HCT116 (cell line): ENCODE measurements at regions not wholly inside any gene's neighbourhood (a gene's known extent, or its start where the extent isn't known, plus 50 kb on each side); places are given as distances from the start of the nearest gene placed in this dataset.

Experiments used
- ATAC-seq: fragments of 200-7000 bp; cut with Tn5 transposase; 2 replicates; pipeline ENCODE4 v1.9.1; 2020; ENCODE audit warnings: mild to moderate bottlenecking, moderate library complexity
- BruUV-seq: library from RNA; stranded (reverse); fragments of 400-500 nt; replicated peaks from 2 replicates; lab custom pipeline; 2021; lab: Mats Ljungman, UMichigan
- CTCF ChIA-PET: fragments of 300-600 bp; sonication (Branson Sonifier 250); formaldehyde crosslinking; loops from one replicate; lab custom pipeline; 2021; ENCODE audit warnings: antibody characterized with exemption; lab: Charles Lee
- POLR2A ChIA-PET: fragments of 300-600, 350-600 bp; sonication (Branson Sonifier 250); formaldehyde crosslinking; loops from one replicate; lab custom pipeline; 2021; ENCODE audit warnings: antibody characterized with exemption; lab: Charles Lee
- RAD21 ChIA-PET, 2 experiments: fragments of 300-600 bp; sonication (Branson Sonifier 250); formaldehyde crosslinking; loops; one replicate each; lab custom pipeline; 2023; ENCODE audit warnings: low total read pairs in 2 of 2; ENCODE audit not compliant: uncharacterized antibody in 2 of 2, unreplicated experiment in 2 of 2, low non-redundant PET in 1 of 2; lab: Charles Lee
- DNase-seq: peaks from one replicate; pipeline ENCODE4 v3.0.0-alpha.2; 2010; ENCODE audit warnings: low read depth, low spot score
- H2AFZ ChIP-seq: fragments of 200-600 bp; shearing (Covaris generic), sonication (generic); 2 replicates; pipeline ENCODE4 v1.6.1; 2017; ENCODE audit warnings: low read depth, mixed run types, mixed read lengths, antibody characterized with exemption, low read length; ENCODE audit not compliant: poor library complexity, severe bottlenecking
- H3K27ac ChIP-seq: 2 replicates; pipeline ENCODE4 v1.5.1; 2012; ENCODE audit warnings: low read depth, low read length
- H3K27me3 ChIP-seq: fragments of 200-600 bp; sonication (generic); 2 replicates; pipeline ENCODE4 v1.6.1; 2016; ENCODE audit warnings: mixed run types, low read length, mixed read lengths; ENCODE audit not compliant: insufficient read depth
- H3K36me3 ChIP-seq, 2 experiments: fragments of 200-500 bp in 1 of 2; fragments of 200-600 bp in 1 of 2; sonication (Bioruptor generic) in 1 of 2; sonication (generic) in 1 of 2; 2 replicates each; pipeline versions ENCODE4 v1.5.1 to v1.6.1; 2014 to 2016; ENCODE audit warnings: low read length in 2 of 2, inconsistent platforms in 1 of 2, mixed read lengths in 1 of 2, mixed run types in 1 of 2; ENCODE audit not compliant: insufficient read depth in 2 of 2, control insufficient read depth in 1 of 2
- H3K4me1 ChIP-seq, 2 experiments: fragments of 200-600 bp in 1 of 2; sonication (generic) in 1 of 2; 2 replicates each; pipeline versions ENCODE4 v1.5.1 to v1.6.1; 2012 to 2017; ENCODE audit warnings: low read length in 2 of 2, inconsistent platforms in 1 of 2, mild to moderate bottlenecking in 1 of 2, mixed read lengths in 1 of 2, mixed run types in 1 of 2, moderate library complexity in 1 of 2; ENCODE audit not compliant: insufficient read depth in 2 of 2, control insufficient read depth in 1 of 2
- H3K4me2 ChIP-seq: fragments of 200-600 bp; sonication (generic); 2 replicates; pipeline ENCODE4 v1.6.1; 2017; ENCODE audit warnings: mixed run types, low read length, mixed read lengths
- H3K4me3 ChIP-seq, 2 experiments: fragments of 200-600 bp in 1 of 2; sonication (generic) in 1 of 2; replicated peaks in 1 of 2; 2 replicates each; pipeline ENCODE4 v1.5.1; 2011 to 2016; ENCODE audit warnings: low read length in 2 of 2, control low read depth in 1 of 2, low read depth in 1 of 2, mild to moderate bottlenecking in 1 of 2, mixed read lengths in 1 of 2, mixed run types in 1 of 2
- H3K79me2 ChIP-seq: fragments of 200-600 bp; sonication (generic); 2 replicates; pipeline ENCODE4 v1.6.1; 2017; ENCODE audit warnings: mild to moderate bottlenecking, mixed run types, low read length, moderate library complexity, mixed read lengths; ENCODE audit not compliant: insufficient read depth
- H3K9ac ChIP-seq: fragments of 200-600 bp; sonication (generic); 2 replicates; pipeline ENCODE4 v1.6.1; 2016; ENCODE audit warnings: low read length, mixed read lengths
- H3K9me2 ChIP-seq: fragments of 200-600 bp; sonication (generic), shearing (Covaris generic); 2 replicates; pipeline ENCODE4 v1.6.1; 2017; ENCODE audit warnings: mixed run types, mild to moderate bottlenecking, moderate library complexity; ENCODE audit not compliant: insufficient read depth
- H3K9me3 ChIP-seq, 2 experiments: fragments of 200-500 bp in 1 of 2; fragments of 200-600 bp in 1 of 2; sonication (Bioruptor generic) in 1 of 2; sonication (generic) in 1 of 2; 2 replicates each; pipeline ENCODE4 v1.6.1; 2014 to 2017; ENCODE audit warnings: low read length in 2 of 2, mixed read lengths in 2 of 2, inconsistent platforms in 1 of 2, low read depth in 1 of 2, mild to moderate bottlenecking in 1 of 2, mixed run types in 1 of 2, moderate library complexity in 1 of 2; ENCODE audit not compliant: control insufficient read depth in 1 of 2, insufficient read depth in 1 of 2
- H4K20me1 ChIP-seq: fragments of 200-600 bp; sonication (generic), shearing (Covaris generic); 2 replicates; pipeline ENCODE4 v1.6.1; 2017; ENCODE audit warnings: mixed run types, mild to moderate bottlenecking, moderate library complexity; ENCODE audit not compliant: insufficient read depth
- ATF3 ChIP-seq: IDR thresholded peaks from 2 replicates; pipeline ENCODE4 v1.6.1; 2012
- CBX3 ChIP-seq: IDR thresholded peaks from 2 replicates; pipeline ENCODE4 v1.6.1; 2012; ENCODE audit warnings: low read depth
- CTCF ChIP-seq, 3 experiments: fragments of 200-600 bp in 1 of 3; sonication (generic) in 1 of 3; IDR thresholded peaks in 2 of 3; conservative IDR thresholded peaks in 1 of 3; 2 replicates each; pipeline ENCODE4 v1.5.1; 2012 to 2017; ENCODE audit warnings: low read depth in 2 of 3, low read length in 2 of 3, antibody characterized with exemption in 1 of 3, borderline replicate concordance in 1 of 3, control low read depth in 1 of 3, mild to moderate bottlenecking in 1 of 3, mixed read lengths in 1 of 3, mixed run types in 1 of 3, moderate library complexity in 1 of 3; ENCODE audit not compliant: insufficient read depth in 1 of 3
- EGR1 ChIP-seq: IDR thresholded peaks from 2 replicates; pipeline ENCODE4 v1.6.1; 2012; ENCODE audit warnings: low read depth
- ELF1 ChIP-seq: IDR thresholded peaks from 2 replicates; pipeline ENCODE4 v1.6.1; 2012; ENCODE audit warnings: low read depth, borderline replicate concordance
- EZH2phosphoT487 ChIP-seq: fragments of 200-600 bp; IDR thresholded peaks from 2 replicates; pipeline ENCODE4 v1.6.1; 2018; ENCODE audit warnings: antibody characterized with exemption, borderline replicate concordance
- POLR2AphosphoS5 ChIP-seq: IDR thresholded peaks from 2 replicates; pipeline ENCODE4 v1.6.1; 2011; ENCODE audit warnings: mild to moderate bottlenecking, low read depth, low read length, moderate library complexity
- SIN3A ChIP-seq: IDR thresholded peaks from 2 replicates; pipeline ENCODE4 v1.6.1; 2012; ENCODE audit warnings: low read depth
- SRF ChIP-seq: IDR thresholded peaks from 2 replicates; pipeline ENCODE4 v1.6.1; 2012; ENCODE audit warnings: low read depth
- TCF7L2 ChIP-seq: IDR thresholded peaks from 2 replicates; pipeline ENCODE4 v1.7.0; 2011; ENCODE audit warnings: borderline replicate concordance, inconsistent platforms; ENCODE audit not compliant: insufficient read depth, insufficient read length; ENCODE audit errors: extremely low read depth
- YY1 ChIP-seq: IDR thresholded peaks from 2 replicates; pipeline ENCODE4 v1.6.1; 2011; ENCODE audit warnings: low read length, low read depth, moderate library complexity, mild to moderate bottlenecking; ENCODE audit not compliant: insufficient replicate concordance; ENCODE audit errors: extremely low read depth
- ZBTB33 ChIP-seq: IDR thresholded peaks from 2 replicates; pipeline ENCODE4 v1.6.1; 2011; ENCODE audit warnings: mild to moderate bottlenecking, low read length, moderate library complexity; ENCODE audit not compliant: insufficient replicate concordance; ENCODE audit errors: extremely low read depth
- ZFX ChIP-seq: fragments of 450-650 bp; IDR thresholded peaks from 2 replicates; pipeline ENCODE4 v1.6.1; 2017
- ZNF274 ChIP-seq: fragments of 200-500 bp; sonication (Bioruptor generic); IDR thresholded peaks from 2 replicates; pipeline ENCODE4 v1.6.1; 2014; ENCODE audit warnings: mild to moderate bottlenecking, low read depth, low read length, inconsistent platforms
- intact Hi-C: fragments of 100-400 bp; cut with micrococcal nuclease; formaldehyde crosslinking; loops from 2 replicates; pipeline ENCODE4 v1.10.0; 2022

- TF ChIP-seq CTCF (IDR thresholded peaks at IDR 0.05 in 2 of 3, conservative IDR thresholded peaks at IDR 0.05 in 1 of 3; ENCODE audit: borderline replicate concordance in 1 of 3, insufficient read depth in 1 of 3, low read depth in 2 of 3, low read length in 2 of 3) (no peak), POLR2AphosphoS5 (no peak), ZBTB33 (no peak), ELF1 (no peak)
Measured at GRCh38 chr2:238988752-238989151, 140.9 kb downstream of the TWIST2 start (continued).

- TF ChIP-seq ZFX (no peak), SRF (no peak), YY1 (no peak), ATF3 (no peak), EGR1 (no peak), SIN3A (no peak), ZBTB33 (no peak), ZNF274 (no peak), EZH2phosphoT487 (no peak), CBX3 (no peak), TCF7L2 (no peak)
- POLR2A ChIA-PET: no interaction called here
- CTCF ChIA-PET: no interaction called here
- Histone ChIP-seq H3K9ac (no peak overlapping the region), H3K4me1 (no peaks in the 10 kb centered on the region), H3K27me3 (peaks cover 2% of the 10 kb centered on the region; the same call in 1 of the 2 replicates), H3K79me2 (no peaks in the 10 kb centered on the region), H3K27ac (no peak overlapping the region), H3K36me3 (no peaks in the 10 kb centered on the region), H4K20me1 (no peaks in the 10 kb centered on the region), H2AFZ (no peak overlapping the region), H3K9me2 (no peaks in the 10 kb centered on the region), H3K4me2 (no peak overlapping the region), H3K4me3 (no peak overlapping the region), H3K9me3 (no peaks in the 10 kb centered on the region)
- intact Hi-C loops: no loop called here
- ATAC-seq: no peak
- DNase-seq: no peak
- no TSS peak for BruUV-seq
- RAD21 ChIA-PET: no interaction called here
Measured at GRCh38 chr2:238989484-238989883, 141.6 kb downstream of the TWIST2 start.
